Adrenal gland (tissue), 9 donors: ENCODE measurements at regions not wholly inside any gene's neighbourhood (a gene's known extent, or its start where the extent isn't known, plus 50 kb on each side); places are given as distances from the start of the nearest gene placed in this dataset.

Experiments
- DNase-seq, 7 donors: peaks; one replicate each; pipeline ENCODE4 v3.0.0-alpha.2; 2019 to 2020
- H3K27ac ChIP-seq, 5 donors: fragments of 200-600 bp; sonication (generic) in 4 of 5; 1 replicate in 3 of 5; 2 replicates in 2 of 5; pipeline versions ENCODE4 v1.5.1 to v1.8.0; 2016 to 2020; ENCODE audit warnings: mild to moderate bottlenecking in 1 of 5
- H3K27me3 ChIP-seq: fragments of 200-600 bp; 2 replicates; pipeline ENCODE4 v1.8.0; 2021
- H3K36me3 ChIP-seq, 2 donors: fragments of 200-600 bp; replicated peaks in 1 of 2; 1 replicate in 1 of 2; 2 replicates in 1 of 2; pipeline versions ENCODE4 v1.5.1 to v1.8.0; 2018 to 2022
- H3K4me1 ChIP-seq, 2 donors: fragments of 200-600 bp; replicated peaks in 1 of 2; 1 replicate in 1 of 2; 2 replicates in 1 of 2; pipeline versions ENCODE4 v1.5.1 to v1.8.0; 2018 to 2021
- H3K4me3 ChIP-seq, 4 donors: fragments of 200-600 bp; sonication (generic) in 3 of 4; one replicate each; pipeline ENCODE4 v1.5.1; 2016 to 2018
- H3K9me3 ChIP-seq, 3 donors: fragments of 200-600 bp; sonication (generic) in 1 of 3; replicated peaks in 1 of 3; 1 replicate in 2 of 3; 2 replicates in 1 of 3; pipeline versions ENCODE4 v1.5.1 to v1.8.0; 2016 to 2021
- CTCF ChIP-seq, 6 experiments: fragments of 450-650 bp in 4 of 6; fragments of 200-600 bp in 2 of 6; sonication (generic) in 1 of 6; IDR thresholded peaks; 1 replicate in 5 of 6; 2 replicates in 1 of 6; pipeline versions ENCODE4 v1.5.1 to v1.8.0; 2016 to 2021; ENCODE audit warnings: antibody characterized with exemption in 6 of 6, mild to moderate bottlenecking in 2 of 6, moderate library complexity in 1 of 6
- POLR2A ChIP-seq, 2 donors: fragments of 450-650 bp; IDR thresholded peaks; one replicate each; pipeline ENCODE4 v1.6.1; 2017; ENCODE audit warnings: antibody characterized with exemption in 2 of 2, mild to moderate bottlenecking in 2 of 2, moderate library complexity in 1 of 2
- WGBS, 4 donors: extraction: QIAGEN DNeasy Blood & Tissue Kit in 2 of 4; methylation state at CpG; one replicate each; pipeline versions ENCODE4 v1.1.5 to v1.1.7; 2013 to 2017; 5-methylcytosine and 5-hydroxymethylcytosine counted together
- intact Hi-C, 2 donors: fragments of 100-400 bp; cut with DNase I; formaldehyde crosslinking; loops; one replicate each; pipeline versions ENCODE4 v1.14.1 to v1.15.0; 2022 to 2023
- donor health status: healthy with polysubstance abuse.
- donor health status: Bipolar disorder and iron deficiency.
- donor health status: DM: yes; HTN: yes; CAD: no.
- donor health status: DM: no; HTN: no; CAD: no.
- donor health status: DM: no; HTN: no; CAD: no.

- Histone ChIP-seq H3K9me3 (no peaks in the 10 kb centered on the region), H3K27me3 (no peaks in the 10 kb centered on the region), H3K4me3 (no peak overlapping the region), H3K4me1 (peaks cover 0 to 12% of the 10 kb centered on the region in 2 donors), H3K27ac (peak overlapping the region in 3 of 5 donors; percentile 14 to 59 (median 57)), H3K36me3 (no peaks in the 10 kb centered on the region)
- 76 to 85% (median 82%) methylated on average over 3 of the region's 3 CpGs for WGBS, 4 donors
- intact Hi-C loops, result no loop called here
- no peak for TF ChIP-seq POLR2A (IDR thresholded peaks at IDR 0.05)
- no peak for TF ChIP-seq CTCF (IDR thresholded peaks at IDR 0.05)
- DNase-seq, result no peak
Measured at GRCh38 chr21:38958323-38958705, 152.6 kb downstream of the ETS2 start.

DNA sequence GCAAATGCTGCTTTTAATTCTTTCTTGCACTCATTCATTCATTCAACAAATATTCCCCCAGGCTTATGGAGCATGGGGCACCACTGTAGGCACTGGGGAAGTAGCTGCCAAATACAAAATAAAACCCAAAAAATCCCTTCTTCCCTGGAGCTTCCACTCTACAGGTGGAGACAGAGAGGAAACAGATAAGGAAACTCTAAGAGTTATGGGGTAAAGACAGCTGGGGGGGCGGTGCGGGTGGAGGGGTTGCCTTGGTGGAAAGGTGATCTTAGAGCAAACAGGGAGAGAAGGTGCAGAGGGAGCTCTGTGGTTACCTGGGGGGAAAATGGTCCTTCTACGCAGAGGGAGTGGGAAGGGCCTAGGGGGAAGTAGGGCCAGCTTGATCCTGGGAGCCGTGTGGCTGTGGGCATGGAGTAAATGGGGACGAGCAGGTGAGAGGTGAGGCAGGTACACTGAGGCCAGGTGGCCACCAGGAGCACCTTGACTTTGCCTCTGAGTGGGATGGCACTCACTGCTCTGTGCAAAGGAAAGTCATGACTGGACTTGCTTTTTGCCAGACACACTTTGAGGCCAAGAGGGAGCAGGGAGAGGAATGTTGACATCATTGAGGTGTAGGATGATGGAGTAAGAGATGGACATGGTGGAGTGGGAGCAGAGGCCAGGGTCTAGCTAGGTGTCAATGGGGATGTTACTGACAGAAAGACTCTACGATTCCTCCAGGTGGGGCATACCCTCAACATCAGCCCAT lies 152.0 kb downstream of the ETS2 start:
- no peak for DNase-seq
- TF ChIP-seq CTCF (IDR thresholded peaks at IDR 0.05) (no peak), POLR2A (IDR thresholded peaks at IDR 0.05) (no peak)
- H3K9me3 ChIP-seq, result no peaks in the 10 kb centered on the region
- H3K4me3 ChIP-seq, result no peak overlapping the region
- no peaks in the 10 kb centered on the region for H3K36me3 ChIP-seq
- peak overlapping the region in 1 of 5 donors; percentile 59 for H3K27ac ChIP-seq
- peaks cover 0 to 12% of the 10 kb centered on the region in 2 donors for H3K4me1 ChIP-seq
- no peaks in the 10 kb centered on the region for H3K27me3 ChIP-seq
- WGBS, 4 donors, result 53 to 72% (median 63%) methylated on average over 6 of the region's 6 CpGs
- intact Hi-C loops, result no loop called here

GRCh38 chr21:38956856-38957571 lies 151.3 kb downstream of the ETS2 start:
- DNase-seq, result peak in 2 of 7 donors; percentile 22 to 72
- no peaks in the 10 kb centered on the region for H3K9me3 ChIP-seq
- H3K4me3 ChIP-seq, result no peak overlapping the region
- no peak overlapping the region for H3K27ac ChIP-seq
- intact Hi-C loops, result no loop called here
- no peaks in the 10 kb centered on the region for H3K36me3 ChIP-seq
- WGBS, 4 donors, result 57 to 73% (median 64%) methylated on average over 10 of the region's 10 CpGs
- peaks cover 0 to 12% of the 10 kb centered on the region in 2 donors for H3K4me1 ChIP-seq
- TF ChIP-seq CTCF (IDR thresholded peaks at IDR 0.05), result no peak
- no peak for TF ChIP-seq POLR2A (IDR thresholded peaks at IDR 0.05)
- no peaks in the 10 kb centered on the region for H3K27me3 ChIP-seq

- H3K4me1 ChIP-seq, result peaks cover 0 to 12% of the 10 kb centered on the region in 2 donors
- intact Hi-C loops, result no loop called here
Measured at GRCh38 chr21:38956521-38956855, 150.8 kb downstream of the ETS2 start.

More at GRCh38 chr21:38956521-38956855, 150.8 kb downstream of the ETS2 start:
- Histone ChIP-seq H3K36me3 (no peaks in the 10 kb centered on the region), H3K27ac (no peak overlapping the region), H3K4me3 (no peak overlapping the region), H3K27me3 (no peaks in the 10 kb centered on the region), H3K9me3 (no peaks in the 10 kb centered on the region)
- no peak for DNase-seq
- 68 to 72% (median 70%) methylated on average over 5 of the region's 5 CpGs for WGBS, 4 donors
- TF ChIP-seq POLR2A (IDR thresholded peaks at IDR 0.05), result no peak
- TF ChIP-seq CTCF (IDR thresholded peaks at IDR 0.05), result no peak
